ENCODE measurements at regions not wholly inside any gene's neighbourhood (a gene's known extent, or its start where the extent isn't known, plus 50 kb on each side); places are given as distances from the start of the nearest gene placed in this dataset.
"Not testable (repeated sequence)": the region's sequence is repeated elsewhere in the genome, so short reads cannot be mapped to it uniquely, and the experiment has no call there.

GRCh38 chr3:11898611-11899325, 52.1 kb upstream of the TAMM41 start:
- DNase-seq (ENCODE audit: low read depth), result no peak

GRCh38 chr3:11899389-11899788, 52.7 kb upstream of the TAMM41 start:
- not testable (repeated sequence) for DNase-seq (ENCODE audit: low read depth)

- no peak for DNase-seq (ENCODE audit: low read depth)
These were observed 53.1 kb upstream of the TAMM41 start for GRCh38 chr3:11899826-11900225.

GRCh38 chr3:11900824-11901223, 54.1 kb upstream of the TAMM41 start:
- no peak for DNase-seq (ENCODE audit: low read depth)

GRCh38 chr3:11901286-11901875, 54.7 kb upstream of the TAMM41 start:
- DNase-seq (ENCODE audit: low read depth), result no peak

GRCh38 chr3:11903047-11903446, 56.4 kb upstream of the TAMM41 start:
- peak; percentile 43 for DNase-seq (ENCODE audit: low read depth)

- DNase-seq (ENCODE audit: low read depth), result no peak
These were observed 56.8 kb upstream of the TAMM41 start for GRCh38 chr3:11903447-11903846.

GRCh38 chr3:11904157-11904556, 57.5 kb upstream of the TAMM41 start:
- no peak for DNase-seq (ENCODE audit: low read depth)

- no peak for DNase-seq (ENCODE audit: low read depth)
These were observed 59.7 kb upstream of the TAMM41 start for GRCh38 chr3:11906407-11906806.

- DNase-seq (ENCODE audit: low read depth), result peak; percentile 15
These were observed 61.3 kb upstream of the TAMM41 start for GRCh38 chr3:11907667-11908660.

- no peak for DNase-seq (ENCODE audit: low read depth)
These were observed 62.5 kb upstream of the TAMM41 start for GRCh38 chr3:11908981-11909698.

- DNase-seq (ENCODE audit: low read depth), result no peak
These were observed 63.0 kb upstream of the TAMM41 start for GRCh38 chr3:11909726-11910125.

GRCh38 chr3:11910216-11910930, 63.7 kb upstream of the TAMM41 start:
- DNase-seq (ENCODE audit: low read depth), result not testable (repeated sequence)

GRCh38 chr3:11910971-11911531, 64.4 kb upstream of the TAMM41 start:
- DNase-seq (ENCODE audit: low read depth), result peak; percentile 11

GRCh38 chr3:11911887-11912286, 65.2 kb upstream of the TAMM41 start:
- DNase-seq (ENCODE audit: low read depth), result not testable (repeated sequence)

GRCh38 chr3:11913316-11913715, 66.6 kb upstream of the TAMM41 start:
- no peak for DNase-seq (ENCODE audit: low read depth)

- DNase-seq (ENCODE audit: low read depth), result no peak
These were observed 67.4 kb upstream of the TAMM41 start for GRCh38 chr3:11914041-11914440.

- no peak for DNase-seq (ENCODE audit: low read depth)
These were observed 68.0 kb upstream of the TAMM41 start for GRCh38 chr3:11914651-11915050.

- no peak for DNase-seq (ENCODE audit: low read depth)
These were observed 69.1 kb upstream of the TAMM41 start for GRCh38 chr3:11915621-11916424.

- not testable (repeated sequence) for DNase-seq (ENCODE audit: low read depth)
These were observed 69.7 kb upstream of the TAMM41 start for GRCh38 chr3:11916425-11916762.

All from Daoy (cell line).